NCI-H345 treated with DMSO at 0.1 percent for 48 hours (cell line): ENCODE measurements at regions not wholly inside any gene's neighbourhood (a gene's known extent, or its start where the extent isn't known, plus 50 kb on each side); places are given as distances from the start of the nearest gene placed in this dataset.
"Not testable (repeated sequence)": the region's sequence is repeated elsewhere in the genome, so short reads cannot be mapped to it uniquely, and the experiment has no call there.

ENCODE experiments used
- DNase-seq: peaks from one replicate; lab custom pipeline; 2025; ENCODE audit not compliant: unreplicated experiment; lab: John Stamatoyannopoulos, UW

GRCh38 chr1:121443001-121443540, 258.3 kb downstream of the SRGAP2C start:
- DNase-seq: no peak

GRCh38 chr1:121444096-121444495, 259.3 kb downstream of the SRGAP2C start:
- DNase-seq: no peak

GRCh38 chr1:121445679-121446078, 260.9 kb downstream of the SRGAP2C start:
- no peak for DNase-seq

- DNase-seq: not testable (repeated sequence)
These were observed 262.6 kb downstream of the SRGAP2C start for GRCh38 chr1:121447280-121447923.

GRCh38 chr1:121448064-121448463, 263.3 kb downstream of the SRGAP2C start:
- not testable (repeated sequence) for DNase-seq

GRCh38 chr1:121448851-121449250, 264.1 kb downstream of the SRGAP2C start:
- no peak for DNase-seq

- no peak for DNase-seq
These were observed 267.7 kb downstream of the SRGAP2C start for GRCh38 chr1:121452484-121452883.

- no peak for DNase-seq
These were observed 273.7 kb downstream of the SRGAP2C start for GRCh38 chr1:121458291-121459048.

GRCh38 chr1:121459235-121459634, 274.5 kb downstream of the SRGAP2C start:
- no peak for DNase-seq

GRCh38 chr1:121469395-121469794, 284.6 kb downstream of the SRGAP2C start:
- not testable (repeated sequence) for DNase-seq

- not testable (repeated sequence) for DNase-seq
These were observed 285.6 kb downstream of the SRGAP2C start for GRCh38 chr1:121470401-121470800.

GRCh38 chr1:121471523-121471922, 286.7 kb downstream of the SRGAP2C start:
- no peak for DNase-seq

- no peak for DNase-seq
These were observed 287.2 kb downstream of the SRGAP2C start for GRCh38 chr1:121472017-121472416.

- DNase-seq: no peak
These were observed 298.5 kb downstream of the SRGAP2C start for GRCh38 chr1:121483234-121483633.

- DNase-seq: no peak
These were observed 299.2 kb downstream of the SRGAP2C start for GRCh38 chr1:121483961-121484424.

GRCh38 chr1:121494796-121495195, 310.0 kb downstream of the SRGAP2C start:
- DNase-seq: not testable (repeated sequence)

- DNase-seq: not testable (repeated sequence)
These were observed 326.7 kb downstream of the SRGAP2C start for GRCh38 chr1:121511455-121511854.

- not testable (repeated sequence) for DNase-seq
These were observed 327.1 kb downstream of the SRGAP2C start for GRCh38 chr1:121511876-121512275.

- no peak for DNase-seq
These were observed 330.5 kb downstream of the SRGAP2C start for GRCh38 chr1:121515235-121515634.

- DNase-seq: no peak
These were observed 331.6 kb downstream of the SRGAP2C start for GRCh38 chr1:121516234-121516967.

GRCh38 chr1:121517586-121518230, 332.9 kb downstream of the SRGAP2C start:
- no peak for DNase-seq
